Activated CD8-positive, alpha-beta memory T cell treated with anti-CD3 and anti-CD28 coated beads, Interleukin-2, amount 50 U/mL, for 4 hours (primary cell): ENCODE measurements at regions not wholly inside any gene's neighbourhood (a gene's known extent, or its start where the extent isn't known, plus 50 kb on each side); places are given as distances from the start of the nearest gene placed in this dataset.

ENCODE experiments used
- DNase-seq: peaks from one replicate; pipeline ENCODE4 v3.0.0-alpha.2; 2020

DNA sequence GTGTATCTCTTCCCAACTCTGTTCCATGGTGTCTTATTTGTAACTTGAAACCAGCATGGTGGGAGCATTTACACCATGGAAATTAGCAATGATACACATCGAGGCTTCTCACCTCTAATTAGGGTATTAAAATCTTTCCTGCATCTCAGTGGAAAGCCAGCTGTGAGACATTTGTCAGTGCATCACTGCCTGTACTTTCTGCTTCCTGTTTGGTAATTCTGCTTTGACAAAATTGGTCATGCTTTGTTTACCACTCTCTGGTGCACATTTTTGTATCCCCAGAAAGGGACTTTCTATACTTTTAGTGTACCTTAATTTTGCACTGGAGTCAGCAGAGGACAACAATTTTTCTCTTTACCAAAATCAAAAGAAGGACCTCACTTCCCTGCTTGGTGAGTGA is 402.1 kb downstream of the PDCD6IP start:
- DNase-seq: no peak

DNA sequence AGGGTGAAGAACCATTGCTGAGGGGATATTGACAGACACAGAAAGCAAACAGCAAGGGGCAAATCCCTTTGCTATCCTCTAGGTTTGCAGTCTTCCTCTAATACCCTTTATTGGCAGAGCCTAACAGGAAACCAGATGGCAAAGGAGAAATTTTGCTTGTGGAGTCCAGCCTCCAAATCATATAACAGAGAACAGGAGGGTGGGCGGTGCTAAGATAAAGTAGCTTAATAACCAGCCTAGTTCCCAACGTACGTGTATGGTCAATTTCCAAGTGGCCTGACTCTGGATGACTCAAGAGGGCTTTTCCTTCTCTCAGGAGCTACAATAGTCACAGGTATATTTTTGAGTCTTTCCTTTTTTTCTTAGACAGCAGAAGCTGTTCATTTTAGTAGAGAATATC is 404.5 kb downstream of the PDCD6IP start:
- no peak for DNase-seq

DNA sequence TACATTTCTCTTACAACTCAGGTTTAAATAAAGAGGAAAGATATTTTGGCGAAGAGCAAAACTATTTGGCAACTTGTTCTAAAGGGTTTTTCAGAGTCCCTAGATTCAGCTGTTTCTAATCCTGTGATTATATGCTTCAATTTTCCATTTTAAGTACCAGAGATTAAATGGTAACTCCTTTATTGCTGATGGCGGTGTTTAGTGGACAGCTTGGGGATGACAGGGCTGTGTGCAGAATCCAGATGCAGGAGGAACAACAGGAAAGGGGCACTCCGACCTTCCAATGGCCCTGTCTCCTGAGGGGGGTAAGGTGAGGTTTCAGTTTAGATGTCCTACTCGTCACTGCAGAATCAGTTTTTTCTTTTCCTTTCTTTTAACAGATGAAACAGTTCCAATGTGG is 405.0 kb downstream of the PDCD6IP start:
- DNase-seq: no peak

DNA sequence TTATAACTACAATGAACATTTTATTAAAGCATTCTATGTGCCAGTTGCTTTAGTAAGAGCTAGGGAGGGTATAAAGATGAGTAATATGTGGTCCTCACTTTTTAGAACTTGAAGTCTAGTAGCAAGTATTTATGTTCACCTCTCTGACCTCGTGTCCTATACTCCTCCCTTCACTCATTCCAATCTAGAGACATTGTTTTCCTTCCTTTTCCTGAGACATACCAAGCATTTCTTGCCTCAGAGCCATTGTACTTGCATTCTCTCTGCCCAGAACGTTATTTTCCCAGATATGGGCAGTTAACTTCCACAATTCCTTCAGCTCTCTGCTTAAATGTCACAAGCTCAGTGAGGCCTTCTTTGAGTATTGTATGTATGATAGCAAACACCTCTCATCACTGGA is 408.6 kb downstream of the PDCD6IP start:
- DNase-seq: no peak

DNA sequence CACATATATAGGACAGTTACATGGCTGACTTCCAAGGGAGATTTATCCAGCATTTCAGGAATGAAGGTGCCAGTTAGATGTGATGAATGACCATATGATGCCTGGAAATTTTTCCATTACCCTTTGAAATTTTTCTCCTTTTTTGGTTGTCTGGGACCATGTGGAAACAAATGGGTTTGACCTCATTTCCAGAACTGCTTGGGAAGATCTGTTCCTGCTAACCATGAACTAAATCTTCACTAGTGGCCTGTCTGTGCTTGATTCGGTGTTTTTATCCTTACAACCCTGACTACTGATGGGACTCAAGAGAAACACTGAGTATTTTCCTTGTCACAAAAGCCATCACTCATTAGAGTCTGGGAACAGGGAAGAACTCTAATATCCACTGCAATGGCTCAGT is 409.4 kb downstream of the PDCD6IP start:
- DNase-seq: no peak

DNA sequence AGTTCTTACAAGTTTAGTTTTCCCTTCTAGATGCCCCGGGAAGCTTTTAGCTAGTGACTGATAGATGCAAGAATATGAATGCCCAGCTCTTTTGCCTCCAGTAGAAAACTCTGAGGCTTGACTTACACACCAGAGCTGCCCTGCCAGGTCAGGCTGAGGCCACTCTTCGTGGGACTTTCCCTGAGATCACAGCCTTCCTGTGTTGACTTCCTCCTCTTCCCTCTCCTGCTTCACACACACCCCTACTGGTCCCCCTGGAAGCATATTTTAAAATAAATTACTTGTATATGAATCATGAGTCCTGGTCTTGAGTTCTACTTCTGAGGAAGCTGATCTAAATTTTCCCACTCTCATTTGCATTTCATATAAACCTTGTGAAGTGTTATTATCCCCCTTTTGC is 413.7 kb downstream of the PDCD6IP start:
- DNase-seq: no peak

DNA sequence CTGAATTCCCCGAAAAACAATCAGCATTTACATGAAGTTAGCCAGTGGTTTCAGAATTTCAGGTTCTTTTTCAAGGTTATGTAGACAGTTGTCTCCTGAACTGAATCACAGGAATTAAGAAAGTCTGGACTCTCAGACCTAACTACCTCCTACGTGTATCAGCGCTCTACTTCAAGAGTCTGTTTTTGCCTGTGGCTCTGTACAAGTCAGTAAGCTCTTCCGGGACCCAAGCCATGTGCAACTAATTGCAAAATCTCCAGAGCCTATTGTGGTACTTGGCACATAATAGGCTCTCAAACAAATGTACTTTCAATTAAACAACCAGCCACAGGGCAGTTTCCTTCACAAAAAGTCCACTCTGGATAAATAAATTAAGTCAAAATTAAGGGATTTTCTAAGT is 414.2 kb downstream of the PDCD6IP start:
- DNase-seq: no peak

DNA sequence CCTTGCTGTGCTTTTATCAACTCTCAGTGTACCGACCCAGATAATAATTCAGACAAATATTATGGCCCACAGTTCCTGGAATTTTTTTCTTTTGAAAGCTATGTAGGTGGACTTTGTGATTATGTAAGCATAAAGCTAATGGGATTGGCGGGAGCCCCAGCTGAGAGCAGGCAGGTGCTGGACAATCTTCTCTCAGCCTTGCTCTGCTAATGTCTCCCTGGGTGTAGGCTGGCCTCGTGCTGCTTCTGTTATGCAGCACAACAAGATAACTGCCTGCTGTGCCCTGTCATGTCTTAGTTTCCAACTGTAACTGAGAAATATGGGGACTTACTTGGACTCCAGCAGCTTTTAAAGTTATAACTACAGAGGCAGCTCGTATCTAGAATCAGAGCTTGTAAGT is 415.0 kb downstream of the PDCD6IP start:
- DNase-seq: no peak

DNA sequence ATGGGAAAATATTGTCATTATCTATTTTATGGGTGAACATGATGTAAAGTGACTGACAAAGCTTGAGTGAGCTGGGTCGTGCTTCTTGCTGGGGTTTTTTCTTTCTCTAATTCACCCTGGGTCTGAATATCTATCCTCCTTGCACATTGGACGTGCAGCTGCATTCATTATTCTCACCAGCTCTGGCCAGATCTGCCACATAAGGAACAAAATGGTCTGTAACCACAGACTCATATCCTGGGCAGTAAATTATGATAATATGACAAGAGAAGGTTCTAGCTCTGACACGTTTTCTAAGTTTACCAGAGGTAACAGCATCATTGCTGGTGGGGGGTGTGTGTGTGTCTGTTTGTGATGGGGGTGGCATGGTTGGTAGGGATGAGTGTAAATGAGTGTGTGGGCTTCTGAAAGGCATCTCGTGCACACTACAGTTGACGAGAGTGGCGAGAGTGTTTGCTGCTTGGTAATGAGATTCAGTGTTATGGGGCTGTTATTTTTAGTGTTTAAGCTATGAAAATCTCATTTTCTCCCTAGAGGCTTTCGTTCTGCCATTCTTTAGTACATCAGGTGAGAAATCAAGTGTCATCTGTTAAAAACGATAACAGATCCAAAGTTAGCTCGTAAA is 418.4 kb downstream of the PDCD6IP start:
- DNase-seq: no peak

DNA sequence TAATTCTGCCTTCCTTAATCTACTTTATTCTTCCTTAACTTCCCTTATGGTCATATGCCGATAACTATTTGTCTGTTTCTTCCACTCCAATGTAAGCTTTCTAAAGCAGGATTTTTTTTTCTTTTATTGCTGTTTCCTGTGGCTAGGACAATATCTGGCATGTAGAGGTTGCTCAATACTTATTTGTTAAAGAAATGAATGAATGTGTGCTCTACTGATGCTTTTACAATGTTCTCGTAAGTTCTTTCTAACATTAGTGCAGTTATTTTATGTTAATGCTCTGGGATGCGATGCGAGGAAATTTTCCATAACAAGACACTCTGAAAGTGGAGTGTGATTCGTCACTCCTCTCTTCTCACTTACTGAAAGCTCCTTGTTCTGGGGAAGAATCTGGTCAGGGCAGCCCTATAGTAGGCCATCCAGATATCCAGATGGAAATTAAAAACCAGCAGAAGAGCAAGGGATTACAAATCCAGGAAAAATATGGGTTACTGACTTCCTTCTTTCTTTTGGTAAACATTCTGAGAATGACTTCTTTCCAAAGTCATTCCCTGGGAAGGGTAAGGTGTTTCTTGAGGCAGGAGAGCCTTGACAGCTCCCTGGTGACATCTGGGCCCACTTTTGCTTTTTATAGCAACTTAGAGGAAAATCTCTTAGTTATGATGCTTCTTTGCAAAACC is 420.4 kb downstream of the PDCD6IP start:
- no peak for DNase-seq

DNA sequence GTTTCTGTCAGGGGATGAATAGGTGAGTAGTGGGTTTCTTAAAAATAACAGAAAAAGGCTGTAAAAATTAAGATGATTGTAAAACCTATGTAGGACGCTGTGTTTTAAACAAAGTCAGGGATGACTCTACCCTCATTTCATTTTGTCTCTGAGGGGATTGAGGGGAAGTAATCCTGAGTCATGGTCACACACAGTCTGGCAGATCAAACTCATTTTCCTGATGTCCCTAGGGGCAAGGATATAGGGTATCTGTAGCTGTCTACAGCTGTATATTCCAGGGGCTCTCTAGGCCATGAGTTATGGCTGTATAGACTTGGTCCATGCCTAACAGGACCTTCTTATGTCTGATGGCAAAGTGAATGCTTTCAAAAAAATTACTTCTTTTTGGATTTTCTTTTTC is 421.1 kb downstream of the PDCD6IP start:
- DNase-seq: no peak

DNA sequence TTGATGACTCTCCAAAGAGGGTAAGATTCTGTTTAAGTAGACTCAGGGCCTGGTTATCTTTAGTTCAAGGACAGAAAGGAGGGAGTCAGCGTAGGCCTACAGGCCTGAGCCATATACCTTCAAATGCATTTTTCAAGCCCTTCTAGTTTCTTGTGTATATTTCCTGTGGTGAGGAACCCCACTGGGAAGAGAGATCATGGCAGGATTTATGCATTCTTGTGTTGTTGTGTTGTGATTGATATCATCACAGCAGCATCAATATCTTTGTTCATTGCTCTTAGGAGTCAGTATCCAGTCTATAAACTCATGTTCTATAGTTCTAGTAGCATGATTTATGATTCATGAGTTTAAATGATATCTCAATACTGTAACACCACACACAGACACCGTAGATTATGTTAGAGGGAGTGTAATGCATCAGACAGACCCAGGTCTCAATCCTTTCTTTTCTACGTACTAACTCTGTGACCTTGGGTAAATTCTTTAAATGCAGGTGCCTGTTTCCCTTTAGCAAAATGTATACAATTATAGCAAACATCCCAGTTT is 427.5 kb downstream of the PDCD6IP start:
- DNase-seq: no peak

DNA sequence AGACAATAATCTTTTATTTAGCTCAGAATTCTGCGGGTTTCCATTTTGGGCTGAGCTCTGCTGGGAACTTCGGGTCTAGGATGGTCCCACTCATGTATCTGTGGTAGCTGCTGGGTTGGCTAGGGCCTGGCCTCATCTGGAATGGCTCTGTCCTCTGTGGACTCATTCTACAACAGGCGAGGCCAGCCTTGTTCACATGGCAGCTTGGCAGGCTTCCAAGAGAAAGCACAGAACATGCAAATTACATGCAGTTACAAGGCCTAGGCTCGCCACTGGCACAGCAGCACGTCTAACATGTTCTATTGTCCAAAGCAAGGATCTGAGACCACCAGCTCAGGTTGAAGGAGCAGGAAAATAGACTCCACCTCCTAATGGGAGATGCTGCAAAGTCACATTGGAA is 431.4 kb downstream of the PDCD6IP start:
- no peak for DNase-seq

DNA sequence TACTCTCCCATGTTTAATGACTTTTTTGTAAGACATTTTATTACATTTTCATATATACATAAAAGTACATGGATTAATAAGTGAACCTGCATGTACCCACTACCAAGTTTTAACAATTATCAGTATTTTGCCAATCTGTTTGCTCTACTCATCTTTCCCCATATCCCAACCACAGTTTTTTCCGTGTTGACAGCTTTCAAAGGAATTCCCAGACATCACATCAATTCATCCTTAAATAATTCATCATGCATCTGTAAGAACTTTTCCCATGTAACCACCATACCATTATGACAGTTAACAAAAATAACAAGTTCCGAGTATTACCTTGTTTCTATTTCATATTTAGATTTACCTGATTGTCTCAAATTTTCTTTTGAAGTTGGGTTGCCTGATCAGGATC is 436.7 kb downstream of the PDCD6IP start:
- no peak for DNase-seq

DNA sequence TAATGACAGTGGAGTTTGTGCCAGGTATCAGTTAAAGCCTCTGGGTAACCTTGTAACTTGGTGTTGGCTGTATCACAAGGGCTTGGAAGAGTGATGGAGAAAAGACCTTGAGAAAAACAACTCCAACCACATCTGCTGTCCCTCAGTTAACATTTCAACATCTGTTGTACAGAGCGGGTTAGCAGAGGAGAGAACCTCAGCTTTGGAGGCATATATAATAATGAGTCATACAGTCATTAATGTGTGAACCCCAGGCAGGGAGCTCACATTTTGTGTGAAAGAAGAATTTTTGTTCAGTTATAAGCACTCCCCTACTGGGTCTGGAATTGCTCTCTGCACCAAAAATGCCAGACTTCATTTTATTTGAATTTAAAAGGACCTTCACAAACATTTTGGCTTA is 439.5 kb downstream of the PDCD6IP start:
- DNase-seq: no peak

DNA sequence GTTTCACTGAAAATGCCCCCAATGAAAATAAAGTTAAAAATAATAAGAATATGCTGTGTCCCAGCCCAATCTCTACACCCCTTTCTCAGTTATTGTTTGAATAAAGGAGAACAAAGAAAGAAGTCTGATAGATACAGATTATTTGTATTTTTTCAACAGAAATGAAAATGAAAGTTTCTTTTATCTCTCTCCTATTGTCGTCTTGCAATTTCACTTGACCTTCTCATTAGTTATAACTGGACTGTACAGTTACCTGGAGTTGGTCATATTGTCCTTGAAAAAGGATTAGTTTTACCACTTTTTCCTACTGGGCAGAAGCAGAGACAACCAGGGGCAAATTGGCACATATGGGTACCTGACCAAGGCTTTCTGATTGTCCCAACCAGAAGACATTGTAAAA is 440.0 kb downstream of the PDCD6IP start:
- no peak for DNase-seq

DNA sequence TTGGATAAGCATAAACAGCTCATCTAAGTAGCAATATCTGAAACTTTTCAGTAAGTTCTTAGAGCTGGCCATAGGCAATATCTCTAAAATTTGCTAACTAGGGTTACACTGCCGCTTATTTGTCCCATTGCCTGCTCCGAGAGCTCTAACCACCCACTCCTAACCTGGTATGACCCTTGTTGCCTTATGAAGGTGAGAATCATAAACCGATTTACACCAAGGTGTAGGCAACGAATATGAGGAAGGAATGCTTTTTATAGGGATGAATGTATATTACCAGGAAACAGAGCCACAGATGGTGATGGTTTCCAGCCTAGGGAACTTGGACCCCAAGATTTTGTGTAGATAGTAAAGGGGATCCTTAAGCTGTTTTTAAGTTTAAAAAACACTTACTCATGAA is 440.9 kb downstream of the PDCD6IP start:
- DNase-seq: no peak

DNA sequence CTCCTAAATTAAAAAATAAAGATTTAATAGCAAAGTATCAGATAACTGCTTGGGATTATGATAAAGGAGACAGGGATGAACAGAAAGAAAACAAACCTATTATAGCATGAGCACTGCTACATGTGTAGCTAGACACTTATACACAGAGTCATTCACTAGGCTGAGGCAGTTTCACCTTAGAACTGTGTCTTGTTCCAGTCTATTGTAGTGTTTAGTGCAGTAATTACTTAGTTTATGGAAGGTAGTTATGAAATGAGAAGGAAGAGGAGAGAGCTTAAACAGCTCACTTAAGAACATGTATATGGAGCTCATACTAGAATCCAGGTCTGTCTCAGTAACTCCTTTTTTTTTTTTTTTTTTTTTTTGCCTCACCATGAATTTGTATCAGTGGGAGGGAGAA is 441.4 kb downstream of the PDCD6IP start:
- DNase-seq: no peak

DNA sequence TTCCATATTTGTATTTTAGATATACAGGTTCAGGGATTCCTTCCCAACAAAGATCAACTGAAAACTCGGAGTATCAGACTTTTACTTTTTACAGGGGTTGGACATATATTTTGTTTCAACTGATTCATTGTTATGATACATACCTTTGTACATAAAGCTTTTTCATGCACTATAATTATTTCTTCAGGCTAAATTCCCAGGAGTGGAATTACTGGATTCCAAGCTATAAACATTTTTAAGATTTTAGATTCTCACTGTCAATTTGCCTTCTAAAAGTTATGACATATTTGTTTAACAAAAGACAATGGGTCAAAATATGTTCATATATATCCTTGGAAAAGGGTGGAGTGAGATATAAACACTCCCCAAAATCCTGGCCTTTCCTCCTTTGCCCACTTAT is 449.0 kb downstream of the PDCD6IP start:
- DNase-seq: no peak

DNA sequence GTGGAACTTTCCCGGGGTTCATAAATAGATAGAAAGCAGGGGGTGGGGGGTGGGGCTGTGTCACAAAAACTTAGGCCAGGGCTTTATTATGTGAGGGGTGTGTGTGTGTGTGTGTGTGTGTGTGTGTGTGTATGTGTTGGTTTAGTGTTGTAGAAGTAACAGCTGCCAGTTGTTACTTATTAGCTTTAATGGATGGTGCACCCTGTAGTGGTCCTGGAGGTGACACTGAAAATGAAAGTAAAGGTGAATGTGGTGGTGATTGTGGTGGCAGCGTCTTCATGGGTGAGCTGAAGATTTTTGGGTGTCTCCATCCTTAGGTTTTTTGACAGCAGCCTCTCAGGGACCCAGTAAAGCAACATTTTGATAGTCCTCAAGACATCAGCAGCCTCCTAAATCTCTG is 449.9 kb downstream of the PDCD6IP start:
- DNase-seq: no peak

DNA sequence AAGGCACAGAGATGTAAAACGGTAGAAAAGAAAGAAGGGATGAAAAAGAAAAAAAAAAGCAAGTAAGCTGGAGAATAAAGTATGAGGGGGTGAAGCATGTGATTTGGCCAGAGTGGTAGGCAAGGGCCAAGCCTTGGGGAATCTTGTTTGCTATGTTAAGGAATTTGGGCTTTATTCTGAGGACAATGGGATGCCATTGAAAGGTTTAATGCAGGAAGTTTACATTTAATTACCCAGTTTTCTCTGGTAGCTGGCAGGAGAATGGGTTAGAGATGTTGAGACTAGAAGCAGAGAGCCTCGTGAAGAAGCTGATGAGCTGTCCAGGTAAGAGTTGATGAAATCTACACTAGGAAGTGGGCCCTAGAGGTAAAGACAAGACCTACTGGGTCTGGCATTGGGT is 455.9 kb downstream of the PDCD6IP start:
- no peak for DNase-seq

DNA sequence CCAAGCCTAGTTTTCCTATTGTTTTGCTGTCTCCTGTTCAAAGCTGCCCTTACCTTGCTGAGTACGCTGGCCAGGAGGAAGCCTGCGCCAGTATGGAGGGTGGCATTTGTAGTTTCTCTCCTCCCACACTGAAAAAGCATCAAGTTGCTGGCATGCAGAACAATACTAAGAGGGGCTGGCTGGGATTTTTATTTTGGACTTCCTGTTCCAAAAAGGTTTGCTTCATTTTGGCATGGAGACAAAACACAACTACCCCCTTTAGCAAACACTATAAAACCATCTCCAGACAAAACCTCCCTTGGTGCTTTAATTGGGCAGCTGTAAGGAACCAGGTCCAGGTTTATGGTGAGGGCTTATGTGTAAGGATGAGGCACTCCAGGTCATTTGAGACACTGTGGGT is 457.6 kb downstream of the PDCD6IP start:
- no peak for DNase-seq

DNA sequence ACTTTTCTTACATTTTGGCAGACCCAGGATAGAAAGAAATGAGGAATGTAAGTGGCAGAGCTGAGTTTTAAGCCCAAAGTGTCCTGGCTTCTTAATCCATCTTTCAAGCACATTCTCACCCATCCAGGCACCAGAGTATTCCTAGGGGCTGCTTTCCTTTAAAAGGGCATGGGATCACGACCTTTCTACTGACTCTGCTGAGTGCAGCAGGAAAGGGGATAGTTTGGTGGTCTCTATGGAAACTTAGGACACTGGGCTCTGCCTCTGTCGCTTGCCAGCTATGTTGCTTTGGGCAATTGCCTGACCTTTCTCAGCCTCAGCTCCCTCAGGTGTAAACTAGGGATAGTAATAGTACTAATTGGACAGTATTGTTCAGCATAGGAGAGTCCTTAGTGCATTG is 458.4 kb downstream of the PDCD6IP start:
- no peak for DNase-seq

DNA sequence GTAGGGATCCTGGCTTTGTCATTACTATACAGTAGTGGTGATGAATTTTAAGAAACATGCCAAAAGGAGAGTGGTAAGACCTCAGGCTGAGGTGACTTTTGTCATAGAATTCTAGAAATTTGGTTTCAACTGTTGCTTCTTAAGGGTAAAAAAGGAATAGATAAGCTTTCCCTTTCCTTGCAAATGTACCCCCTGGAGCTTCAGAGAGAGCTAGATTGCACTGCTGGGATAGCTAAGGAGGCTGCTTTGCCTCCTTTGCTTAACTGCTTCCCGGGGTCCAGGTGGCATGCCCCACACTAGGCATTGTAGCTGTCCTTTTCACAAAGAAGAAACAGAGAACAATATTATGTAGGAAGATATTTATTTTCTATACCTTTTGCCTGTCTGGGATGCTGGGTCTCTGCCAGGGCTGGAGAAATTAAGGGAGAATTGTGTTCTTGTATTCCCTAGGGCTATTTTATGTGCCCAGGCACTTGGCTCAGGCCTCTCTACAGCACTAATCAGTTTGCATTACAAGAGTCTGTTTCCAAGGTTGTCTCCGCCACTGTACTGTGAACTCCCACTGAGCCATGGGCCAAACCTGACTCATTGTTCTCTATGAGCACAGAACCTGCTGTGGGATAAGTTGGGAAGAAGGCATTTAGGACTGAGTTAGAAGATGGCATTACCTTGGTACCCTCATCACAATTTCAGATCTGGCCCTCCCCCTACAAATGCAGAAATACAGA is 460.0 kb downstream of the PDCD6IP start:
- no peak for DNase-seq
